Stimulated activated CD4-positive, alpha-beta T cell treated with anti-CD3 and anti-CD28 coated beads, TNF-alpha, amount 100 ng/mL, for 1 hour (primary cell): ENCODE measurements at regions not wholly inside any gene's neighbourhood (a gene's known extent, or its start where the extent isn't known, plus 50 kb on each side); places are given as distances from the start of the nearest gene placed in this dataset.
"Not testable (repeated sequence)": the region's sequence is repeated elsewhere in the genome, so short reads cannot be mapped to it uniquely, and the experiment has no call there.

Experiments used
- DNase-seq, 3 donors: peaks; one replicate each; pipeline ENCODE4 v3.0.0-alpha.2; 2020; ENCODE audit warnings: low read depth in 3 of 3, low spot score in 1 of 3

GRCh38 chr2:236632295-236633218 is 62.9 kb downstream of the ACKR3 start:
- DNase-seq: no peak

GRCh38 chr2:236633219-236633570 is 63.6 kb downstream of the ACKR3 start:
- DNase-seq: no peak

GRCh38 chr2:236633775-236634560 is 64.3 kb downstream of the ACKR3 start:
- DNase-seq: no peak

GRCh38 chr2:236636261-236636660 is 66.6 kb downstream of the ACKR3 start:
- DNase-seq: no peak

- no peak for DNase-seq
Observed at GRCh38 chr2:236636714-236637470, 67.3 kb downstream of the ACKR3 start.

GRCh38 chr2:236637686-236638569 is 68.3 kb downstream of the ACKR3 start:
- no peak for DNase-seq

- no peak for DNase-seq
Observed at GRCh38 chr2:236638707-236639106, 69.1 kb downstream of the ACKR3 start.

GRCh38 chr2:236639461-236640235 is 70.0 kb downstream of the ACKR3 start:
- DNase-seq: no peak

- DNase-seq: no peak
Observed at GRCh38 chr2:236641051-236641726, 71.6 kb downstream of the ACKR3 start.

- DNase-seq: no peak
Observed at GRCh38 chr2:236642125-236642524, 72.5 kb downstream of the ACKR3 start.

GRCh38 chr2:236642584-236643291 is 73.1 kb downstream of the ACKR3 start:
- DNase-seq: no peak

GRCh38 chr2:236643480-236643879 is 73.9 kb downstream of the ACKR3 start:
- DNase-seq: no peak

- DNase-seq: no peak
Observed at GRCh38 chr2:236644067-236644466, 74.4 kb downstream of the ACKR3 start.

- no peak for DNase-seq
Observed at GRCh38 chr2:236644502-236644911, 74.9 kb downstream of the ACKR3 start.

- DNase-seq: not testable (repeated sequence)
Observed at GRCh38 chr2:236645141-236645540, 75.5 kb downstream of the ACKR3 start.

- no peak for DNase-seq
Observed at GRCh38 chr2:236646441-236646840, 76.8 kb downstream of the ACKR3 start.

GRCh38 chr2:236646871-236647270 is 77.2 kb downstream of the ACKR3 start:
- no peak for DNase-seq

- no peak for DNase-seq
Observed at GRCh38 chr2:236647621-236648020, 78.0 kb downstream of the ACKR3 start.

GRCh38 chr2:236653863-236654262 is 84.2 kb downstream of the ACKR3 start:
- no peak for DNase-seq
